ENCODE measurements at regions not wholly inside any gene's neighbourhood (a gene's known extent, or its start where the extent isn't known, plus 50 kb on each side); places are given as distances from the start of the nearest gene placed in this dataset.

GRCh38 chr1:5480906-5481305 is 511.3 kb downstream of the NPHP4 start:
- no peak overlapping the region for H3K9ac ChIP-seq (ENCODE audit: low read depth, low read length)
- H3K27ac ChIP-seq (ENCODE audit: low read depth, low read length), result no peak overlapping the region
- H3K36me3 ChIP-seq (ENCODE audit: control insufficient read depth, insufficient read depth, low read length), result no peaks in the 10 kb centered on the region
- no peaks in the 10 kb centered on the region for H3K9me3 ChIP-seq (ENCODE audit: control insufficient read depth, insufficient read depth, low read length)
- H3K4me1 ChIP-seq (ENCODE audit: control insufficient read depth, insufficient read depth, low read length), result no peaks in the 10 kb centered on the region
- H3K4me3 ChIP-seq (ENCODE audit: low read depth, low read length), result no peak overlapping the region
- peaks cover 2% of the 10 kb centered on the region; the same call in 1 of the 2 replicates for H3K27me3 ChIP-seq (ENCODE audit: control insufficient read depth, insufficient read depth, low read length)

- no peak overlapping the region for H3K4me3 ChIP-seq (ENCODE audit: low read depth, low read length)
- H3K27ac ChIP-seq (ENCODE audit: low read depth, low read length), result no peak overlapping the region
- no peak overlapping the region for H3K9ac ChIP-seq (ENCODE audit: low read depth, low read length)
- H3K4me1 ChIP-seq (ENCODE audit: control insufficient read depth, insufficient read depth, low read length), result peaks cover 4% of the 10 kb centered on the region
- peaks cover 2% of the 10 kb centered on the region; the same call in 1 of the 2 replicates for H3K27me3 ChIP-seq (ENCODE audit: control insufficient read depth, insufficient read depth, low read length)
- no peaks in the 10 kb centered on the region for H3K36me3 ChIP-seq (ENCODE audit: control insufficient read depth, insufficient read depth, low read length)
- no peaks in the 10 kb centered on the region for H3K9me3 ChIP-seq (ENCODE audit: control insufficient read depth, insufficient read depth, low read length)
Measured at GRCh38 chr1:5479876-5480646, 512.2 kb downstream of the NPHP4 start.

GRCh38 chr1:5478961-5479360 is 513.3 kb downstream of the NPHP4 start:
- Histone ChIP-seq H3K9ac (ENCODE audit: low read depth, low read length) (no peak overlapping the region), H3K27me3 (ENCODE audit: control insufficient read depth, insufficient read depth, low read length) (peaks cover 2% of the 10 kb centered on the region; the same call in 1 of the 2 replicates), H3K9me3 (ENCODE audit: control insufficient read depth, insufficient read depth, low read length) (no peaks in the 10 kb centered on the region), H3K4me1 (ENCODE audit: control insufficient read depth, insufficient read depth, low read length) (peaks cover 4% of the 10 kb centered on the region), H3K4me3 (ENCODE audit: low read depth, low read length) (no peak overlapping the region), H3K27ac (ENCODE audit: low read depth, low read length) (no peak overlapping the region), H3K36me3 (ENCODE audit: control insufficient read depth, insufficient read depth, low read length) (no peaks in the 10 kb centered on the region)

DNA sequence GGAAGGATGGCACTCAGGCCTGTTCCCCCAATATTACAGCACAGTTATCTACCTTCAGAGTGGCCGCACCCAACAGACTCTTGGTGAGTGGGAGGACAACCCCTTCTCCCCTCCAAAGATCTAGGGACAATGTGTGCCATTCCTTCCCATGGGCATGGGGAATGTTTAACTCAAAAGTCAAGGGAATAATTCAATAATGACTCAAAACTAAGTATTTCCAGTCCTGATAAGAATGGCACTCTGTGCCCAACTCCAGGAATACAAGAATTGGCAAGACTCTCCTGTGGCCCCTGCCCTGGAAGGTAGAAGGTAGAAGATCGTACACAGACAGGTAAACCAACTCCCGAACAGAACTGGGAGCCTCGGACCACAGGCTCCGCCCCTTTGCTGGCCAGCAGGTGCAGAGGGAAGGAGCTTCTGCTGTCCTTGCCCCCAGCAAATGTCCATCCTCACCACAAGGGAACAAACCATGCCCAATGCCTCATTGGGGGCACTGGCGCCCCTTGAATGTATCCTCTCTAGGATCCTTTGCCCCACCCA is 514.0 kb downstream of the NPHP4 start:
- Histone ChIP-seq H3K4me3 (ENCODE audit: low read depth, low read length) (no peak overlapping the region), H3K9ac (ENCODE audit: low read depth, low read length) (no peak overlapping the region), H3K9me3 (ENCODE audit: control insufficient read depth, insufficient read depth, low read length) (no peaks in the 10 kb centered on the region), H3K27me3 (ENCODE audit: control insufficient read depth, insufficient read depth, low read length) (peaks cover 2% of the 10 kb centered on the region; the same call in 1 of the 2 replicates), H3K4me1 (ENCODE audit: control insufficient read depth, insufficient read depth, low read length) (peaks cover 4% of the 10 kb centered on the region), H3K27ac (ENCODE audit: low read depth, low read length) (no peak overlapping the region), H3K36me3 (ENCODE audit: control insufficient read depth, insufficient read depth, low read length) (no peaks in the 10 kb centered on the region)

GRCh38 chr1:5477716-5478115 is 514.5 kb downstream of the NPHP4 start:
- Histone ChIP-seq H3K9me3 (ENCODE audit: control insufficient read depth, insufficient read depth, low read length) (no peaks in the 10 kb centered on the region), H3K36me3 (ENCODE audit: control insufficient read depth, insufficient read depth, low read length) (no peaks in the 10 kb centered on the region), H3K27me3 (ENCODE audit: control insufficient read depth, insufficient read depth, low read length) (peaks cover 2% of the 10 kb centered on the region; the same call in 1 of the 2 replicates), H3K4me3 (ENCODE audit: low read depth, low read length) (no peak overlapping the region), H3K9ac (ENCODE audit: low read depth, low read length) (no peak overlapping the region), H3K4me1 (ENCODE audit: control insufficient read depth, insufficient read depth, low read length) (peaks cover 4% of the 10 kb centered on the region), H3K27ac (ENCODE audit: low read depth, low read length) (no peak overlapping the region)

DNA sequence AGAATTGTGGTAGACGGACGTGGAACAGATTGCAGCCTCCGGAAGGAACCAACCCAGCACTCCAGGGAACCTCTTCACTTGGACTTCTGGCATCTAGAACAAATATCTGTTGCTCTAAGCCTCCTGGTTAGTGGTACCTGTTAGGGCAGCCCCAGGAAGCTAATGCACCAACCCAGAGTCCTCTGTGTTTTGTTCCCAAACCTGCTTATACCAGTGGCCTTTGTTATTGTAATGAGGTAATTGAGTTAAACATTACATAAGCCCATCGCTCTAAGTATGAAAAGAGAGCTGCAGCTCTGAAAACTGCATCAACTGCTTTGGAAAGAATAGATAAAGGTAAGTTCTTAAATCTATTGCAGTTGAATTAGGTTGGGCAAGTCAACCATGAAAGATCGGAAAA is 516.7 kb downstream of the NPHP4 start:
- peaks cover 4% of the 10 kb centered on the region for H3K4me1 ChIP-seq (ENCODE audit: control insufficient read depth, insufficient read depth, low read length)
- H3K36me3 ChIP-seq (ENCODE audit: control insufficient read depth, insufficient read depth, low read length), result no peaks in the 10 kb centered on the region
- H3K4me3 ChIP-seq (ENCODE audit: low read depth, low read length), result no peak overlapping the region
- peaks cover 2% of the 10 kb centered on the region; the same call in 1 of the 2 replicates for H3K27me3 ChIP-seq (ENCODE audit: control insufficient read depth, insufficient read depth, low read length)
- H3K9me3 ChIP-seq (ENCODE audit: control insufficient read depth, insufficient read depth, low read length), result no peaks in the 10 kb centered on the region
- no peak overlapping the region for H3K27ac ChIP-seq (ENCODE audit: low read depth, low read length)
- no peak overlapping the region for H3K9ac ChIP-seq (ENCODE audit: low read depth, low read length)

- Histone ChIP-seq H3K36me3 (ENCODE audit: control insufficient read depth, insufficient read depth, low read length) (no peaks in the 10 kb centered on the region), H3K9me3 (ENCODE audit: control insufficient read depth, insufficient read depth, low read length) (no peaks in the 10 kb centered on the region), H3K9ac (ENCODE audit: low read depth, low read length) (no peak overlapping the region), H3K4me1 (ENCODE audit: control insufficient read depth, insufficient read depth, low read length) (peaks cover 4% of the 10 kb centered on the region), H3K27ac (ENCODE audit: low read depth, low read length) (no peak overlapping the region), H3K4me3 (ENCODE audit: low read depth, low read length) (no peak overlapping the region), H3K27me3 (ENCODE audit: control insufficient read depth, insufficient read depth, low read length) (peaks cover 2% of the 10 kb centered on the region; the same call in 1 of the 2 replicates)
Measured at GRCh38 chr1:5473268-5473667, 519.0 kb downstream of the NPHP4 start.

DNA sequence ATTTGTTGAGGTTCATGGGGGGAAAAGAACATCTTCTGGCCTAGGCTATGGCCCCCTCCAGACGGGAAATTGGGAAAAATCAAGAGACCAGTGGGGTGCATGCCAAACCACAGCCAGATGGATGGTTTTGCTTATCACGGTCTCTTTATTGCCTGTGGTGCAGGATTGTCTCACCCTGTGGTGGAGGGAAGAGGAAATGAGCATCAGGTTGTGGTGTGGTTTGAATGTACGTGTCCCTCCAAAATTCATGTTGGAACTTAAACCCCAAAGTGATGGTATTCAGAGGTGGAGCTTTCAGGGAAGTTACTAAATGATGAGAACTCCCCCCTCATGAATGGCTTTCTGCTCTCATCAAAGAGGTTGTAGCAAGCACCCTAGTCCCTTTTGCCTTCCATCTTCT is 525.7 kb downstream of the NPHP4 start:
- no peak overlapping the region for H3K27ac ChIP-seq (ENCODE audit: low read depth, low read length)
- H3K36me3 ChIP-seq (ENCODE audit: control insufficient read depth, insufficient read depth, low read length), result no peaks in the 10 kb centered on the region
- no peak overlapping the region for H3K9ac ChIP-seq (ENCODE audit: low read depth, low read length)
- H3K4me3 ChIP-seq (ENCODE audit: low read depth, low read length), result no peak overlapping the region
- no peaks in the 10 kb centered on the region for H3K27me3 ChIP-seq (ENCODE audit: control insufficient read depth, insufficient read depth, low read length)
- H3K4me1 ChIP-seq (ENCODE audit: control insufficient read depth, insufficient read depth, low read length), result no peaks in the 10 kb centered on the region
- 0 out of 2 replicates have a peak, but pooled peaks cover 5% of the 10 kb centered on the region for H3K9me3 ChIP-seq (ENCODE audit: control insufficient read depth, insufficient read depth, low read length)

GRCh38 chr1:5465281-5465711 is 526.9 kb downstream of the NPHP4 start:
- Histone ChIP-seq H3K9me3 (ENCODE audit: control insufficient read depth, insufficient read depth, low read length) (0 out of 2 replicates have a peak, but pooled peaks cover 5% of the 10 kb centered on the region), H3K4me1 (ENCODE audit: control insufficient read depth, insufficient read depth, low read length) (no peaks in the 10 kb centered on the region), H3K9ac (ENCODE audit: low read depth, low read length) (no peak overlapping the region), H3K4me3 (ENCODE audit: low read depth, low read length) (no peak overlapping the region), H3K36me3 (ENCODE audit: control insufficient read depth, insufficient read depth, low read length) (no peaks in the 10 kb centered on the region), H3K27ac (ENCODE audit: low read depth, low read length) (no peak overlapping the region), H3K27me3 (ENCODE audit: control insufficient read depth, insufficient read depth, low read length) (no peaks in the 10 kb centered on the region)

DNA sequence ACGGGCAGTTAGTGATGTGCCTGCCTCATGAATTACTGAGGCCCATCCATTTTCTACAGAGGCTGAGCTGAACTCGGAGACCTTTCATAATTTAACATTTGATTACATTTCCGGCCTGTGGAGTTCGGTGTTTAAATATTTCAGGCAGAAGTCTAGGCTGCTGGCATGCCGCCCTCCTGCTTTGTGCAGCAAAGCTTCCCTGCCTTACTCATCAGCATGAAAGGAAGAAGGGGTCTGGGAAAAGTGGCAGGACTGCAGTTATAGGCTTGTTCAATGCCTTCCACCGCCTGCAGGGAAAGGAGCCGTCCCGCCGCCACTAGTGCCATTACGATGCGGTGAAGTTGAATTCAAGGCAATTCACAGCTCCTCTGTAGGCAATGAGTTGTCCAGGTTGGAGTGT is 527.9 kb downstream of the NPHP4 start:
- no peak overlapping the region for H3K27ac ChIP-seq (ENCODE audit: low read depth, low read length)
- no peaks in the 10 kb centered on the region for H3K27me3 ChIP-seq (ENCODE audit: control insufficient read depth, insufficient read depth, low read length)
- no peaks in the 10 kb centered on the region for H3K36me3 ChIP-seq (ENCODE audit: control insufficient read depth, insufficient read depth, low read length)
- no peak overlapping the region for H3K4me3 ChIP-seq (ENCODE audit: low read depth, low read length)
- 0 out of 2 replicates have a peak, but pooled peaks cover 5% of the 10 kb centered on the region for H3K9me3 ChIP-seq (ENCODE audit: control insufficient read depth, insufficient read depth, low read length)
- H3K9ac ChIP-seq (ENCODE audit: low read depth, low read length), result no peak overlapping the region
- H3K4me1 ChIP-seq (ENCODE audit: control insufficient read depth, insufficient read depth, low read length), result no peaks in the 10 kb centered on the region

DNA sequence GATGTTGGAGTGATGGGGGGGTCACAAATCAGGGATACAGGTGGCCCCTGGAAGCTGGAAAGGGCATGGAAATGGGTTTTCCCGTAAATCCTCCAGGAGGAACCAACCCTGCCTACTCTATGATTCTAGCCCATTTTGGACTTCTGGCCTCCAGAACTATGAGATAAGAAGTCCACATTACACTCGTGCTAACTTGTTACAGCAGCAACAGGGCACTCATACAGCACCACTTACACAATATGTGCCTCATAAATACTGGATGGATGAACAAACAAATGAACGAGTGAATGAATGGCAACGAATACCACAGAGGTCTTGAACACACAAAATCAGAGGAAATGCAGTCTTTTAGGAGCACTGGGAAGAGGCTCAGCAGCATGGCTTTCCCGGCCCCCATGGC is 531.3 kb downstream of the NPHP4 start:
- Histone ChIP-seq H3K27me3 (ENCODE audit: control insufficient read depth, insufficient read depth, low read length) (no peaks in the 10 kb centered on the region), H3K27ac (ENCODE audit: low read depth, low read length) (no peak overlapping the region), H3K4me3 (ENCODE audit: low read depth, low read length) (no peak overlapping the region), H3K9me3 (ENCODE audit: control insufficient read depth, insufficient read depth, low read length) (no peaks in the 10 kb centered on the region), H3K4me1 (ENCODE audit: control insufficient read depth, insufficient read depth, low read length) (peaks cover 4% of the 10 kb centered on the region; the same call in 1 of the 2 replicates), H3K9ac (ENCODE audit: low read depth, low read length) (no peak overlapping the region), H3K36me3 (ENCODE audit: control insufficient read depth, insufficient read depth, low read length) (no peaks in the 10 kb centered on the region)

Measured in HUES48 (cell line).